D341Med (cell line): ENCODE measurements at regions not wholly inside any gene's neighbourhood (a gene's known extent, or its start where the extent isn't known, plus 50 kb on each side); places are given as distances from the start of the nearest gene placed in this dataset.
"Not testable (repeated sequence)": the region's sequence is repeated elsewhere in the genome, so short reads cannot be mapped to it uniquely, and the experiment has no call there.

Experiments used
- DNase-seq: peaks from one replicate; pipeline ENCODE4 v3.0.0; 2012; ENCODE audit warnings: low spot score

- DNase-seq: no peak
Observed at GRCh38 chr14:87815121-87815520, 177.9 kb downstream of the GALC start.

- DNase-seq: no peak
Observed at GRCh38 chr14:87813686-87814085, 179.3 kb downstream of the GALC start.

GRCh38 chr14:87813211-87813610 is 179.8 kb downstream of the GALC start:
- no peak for DNase-seq

- no peak for DNase-seq
Observed at GRCh38 chr14:87811246-87811645, 181.7 kb downstream of the GALC start.

DNA sequence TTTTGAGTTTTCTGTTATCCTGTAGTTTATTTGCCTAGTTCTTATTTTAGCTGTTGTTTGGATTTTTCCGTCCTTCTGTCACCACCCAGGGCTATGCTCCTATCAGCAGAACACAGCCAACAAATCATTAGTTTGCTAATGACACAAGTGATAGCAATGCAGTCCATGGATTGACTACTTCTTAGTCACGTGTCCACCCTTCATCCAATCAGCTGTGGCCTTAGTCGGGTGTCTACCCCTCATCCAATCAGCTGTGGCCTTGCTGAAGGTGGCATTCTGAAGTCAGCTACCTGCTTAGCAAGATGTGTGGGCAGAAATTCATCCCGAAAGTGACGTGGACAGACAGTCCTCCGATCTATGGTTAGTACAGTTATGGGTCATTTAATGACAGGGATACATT is 182.3 kb downstream of the GALC start:
- no peak for DNase-seq

DNA sequence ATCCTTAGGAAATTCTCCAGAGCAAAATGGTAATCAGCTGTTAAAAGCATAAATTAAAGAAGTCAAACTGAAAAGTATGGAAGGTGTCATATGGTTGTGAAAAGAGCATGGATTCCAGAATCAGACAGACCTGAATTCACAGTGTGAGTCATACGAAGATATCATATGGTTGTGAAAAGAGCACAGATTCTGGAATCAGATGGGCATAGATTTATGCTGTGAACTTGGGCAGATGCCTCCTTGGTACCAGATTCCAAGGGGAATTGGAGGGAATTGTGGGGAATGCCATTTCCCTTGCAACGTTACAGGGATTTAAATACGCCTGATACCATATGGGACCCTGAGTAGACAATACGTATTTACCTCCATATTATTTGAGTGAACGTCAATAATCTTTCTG is 183.7 kb downstream of the GALC start:
- no peak for DNase-seq

DNA sequence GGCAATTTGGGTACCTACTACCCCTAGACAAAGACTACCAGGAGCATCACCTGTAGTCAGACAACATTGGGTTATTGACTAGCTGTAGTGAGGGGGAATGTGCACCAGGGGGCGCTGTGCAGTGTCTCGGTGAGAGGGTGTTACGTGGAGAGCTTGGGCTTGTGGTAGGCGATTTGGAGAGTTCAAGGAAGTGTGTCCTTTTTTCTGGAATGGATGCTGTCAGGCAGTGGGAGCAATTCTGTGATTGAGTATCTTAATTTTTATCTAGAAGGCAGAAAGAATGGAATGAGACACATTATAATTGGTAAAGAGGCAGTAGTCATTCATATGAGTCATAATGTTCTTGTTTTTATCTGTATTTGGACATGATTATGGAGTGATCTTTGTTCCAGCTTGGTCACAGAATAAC is 187.7 kb downstream of the GALC start:
- peak; percentile 67 for DNase-seq

GRCh38 chr14:87800216-87800615 is 192.8 kb downstream of the GALC start:
- no peak for DNase-seq

DNA sequence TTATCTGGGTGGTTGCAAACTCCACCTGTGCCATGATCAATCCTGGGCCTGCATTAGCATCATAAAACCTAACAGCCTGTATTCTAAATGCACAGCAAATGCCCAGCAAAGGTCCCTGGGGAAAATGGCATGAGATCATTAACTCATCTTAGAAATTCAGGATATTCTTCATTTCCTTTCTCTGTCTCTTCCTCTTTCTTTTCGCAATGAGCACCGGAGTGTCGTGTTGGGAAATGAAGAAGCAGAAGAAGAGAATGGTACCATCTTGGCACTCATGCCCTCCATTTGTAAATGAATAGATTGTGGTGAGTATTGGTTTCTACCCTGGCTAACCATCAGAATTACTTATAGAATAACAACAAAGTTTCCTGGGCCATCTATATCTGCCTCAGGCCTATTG is 193.6 kb downstream of the GALC start:
- no peak for DNase-seq

GRCh38 chr14:87797001-87797400 is 196.0 kb downstream of the GALC start:
- no peak for DNase-seq

DNA sequence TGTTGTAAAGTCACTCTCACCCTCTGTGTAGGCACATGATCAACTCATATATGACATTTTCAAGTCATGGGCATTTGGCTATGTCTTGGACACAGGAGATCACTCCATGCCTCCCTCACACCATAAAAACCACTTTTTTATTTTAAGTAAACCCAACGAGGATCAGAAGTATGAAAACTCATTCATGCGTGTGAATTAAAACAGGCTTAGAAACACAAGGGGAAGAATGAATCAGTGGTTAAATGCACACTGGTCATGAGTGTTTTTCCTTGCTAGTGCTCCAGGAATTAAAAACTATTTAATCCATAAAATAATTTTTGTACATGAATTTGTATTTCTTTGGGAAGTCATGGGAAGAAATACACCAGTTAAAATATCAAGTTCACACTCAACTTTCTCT is 198.4 kb downstream of the GALC start:
- no peak for DNase-seq

GRCh38 chr14:87785897-87786296 is 207.1 kb downstream of the GALC start:
- no peak for DNase-seq

DNA sequence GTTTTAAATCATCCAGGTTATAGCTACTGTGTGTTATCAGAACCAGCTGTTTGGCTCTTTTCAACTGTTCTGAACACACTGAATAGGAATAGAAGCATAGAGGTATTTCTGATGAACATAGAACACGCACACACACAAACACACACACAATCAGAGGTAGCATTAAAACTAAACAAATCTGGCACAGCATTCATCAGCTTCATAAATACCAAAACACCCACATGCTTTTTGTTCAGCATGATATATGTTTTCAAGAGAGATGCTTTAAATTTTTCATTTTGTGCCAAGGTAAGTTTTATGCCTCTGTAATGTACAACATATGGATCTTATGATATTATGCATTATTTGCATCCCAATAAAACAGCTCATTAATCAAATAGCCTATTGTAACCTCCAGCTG is 208.6 kb downstream of the GALC start:
- no peak for DNase-seq

DNA sequence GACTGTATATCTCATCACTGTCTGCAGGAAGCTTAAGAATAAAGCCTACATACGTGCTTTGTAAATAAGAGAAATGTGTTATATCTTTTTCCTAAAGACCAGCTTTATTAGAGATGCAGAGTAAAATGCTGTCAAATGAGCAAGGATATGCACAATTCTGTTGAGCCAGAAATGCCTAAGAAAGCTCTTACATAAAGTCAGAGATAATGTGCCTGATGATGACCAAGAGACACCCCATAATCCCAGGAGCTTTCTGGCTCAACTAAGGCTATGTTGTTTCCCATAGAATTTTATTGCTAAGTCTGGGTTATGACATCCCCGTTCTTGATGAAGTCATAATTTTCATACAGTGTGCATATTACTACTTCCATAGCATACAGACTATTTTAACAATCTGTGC is 209.9 kb downstream of the GALC start:
- DNase-seq: no peak

- DNase-seq: no peak
Observed at GRCh38 chr14:87772854-87773253, 220.1 kb downstream of the GALC start.

DNA sequence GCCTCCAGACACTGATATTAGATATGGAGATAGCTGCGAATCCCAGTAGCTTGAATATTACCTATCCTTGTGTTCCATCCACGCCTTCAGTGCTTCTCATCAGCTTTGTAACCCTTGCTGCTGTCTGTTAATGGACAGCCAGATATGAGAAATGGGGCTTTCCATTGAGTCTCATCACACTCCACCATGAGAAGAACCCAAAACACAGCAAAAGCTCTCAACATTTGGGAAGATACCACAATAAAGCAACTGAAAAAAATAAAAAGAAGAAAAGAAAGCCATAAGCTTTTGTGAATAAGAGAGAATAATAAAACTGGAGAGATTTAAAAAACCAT is 225.4 kb downstream of the GALC start:
- no peak for DNase-seq

DNA sequence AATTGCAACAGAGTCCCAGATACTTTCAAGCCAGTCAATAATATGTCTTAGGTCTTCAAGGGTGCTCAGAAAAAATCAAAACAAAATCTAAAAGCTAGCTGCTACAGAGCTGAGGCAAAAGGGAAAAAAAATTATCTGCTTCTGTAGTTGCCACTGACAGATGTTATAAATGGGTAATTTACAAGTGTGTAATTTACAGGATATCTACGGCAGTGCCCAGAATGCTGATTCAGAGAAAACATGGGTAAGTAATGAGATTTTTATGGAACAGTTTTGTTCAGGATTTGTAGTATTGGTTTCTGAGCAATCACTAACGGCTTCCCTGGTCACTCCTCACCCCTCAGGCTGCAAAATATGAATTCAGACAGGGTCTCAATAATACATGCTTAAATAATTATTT is 234.1 kb downstream of the GALC start:
- no peak for DNase-seq

DNA sequence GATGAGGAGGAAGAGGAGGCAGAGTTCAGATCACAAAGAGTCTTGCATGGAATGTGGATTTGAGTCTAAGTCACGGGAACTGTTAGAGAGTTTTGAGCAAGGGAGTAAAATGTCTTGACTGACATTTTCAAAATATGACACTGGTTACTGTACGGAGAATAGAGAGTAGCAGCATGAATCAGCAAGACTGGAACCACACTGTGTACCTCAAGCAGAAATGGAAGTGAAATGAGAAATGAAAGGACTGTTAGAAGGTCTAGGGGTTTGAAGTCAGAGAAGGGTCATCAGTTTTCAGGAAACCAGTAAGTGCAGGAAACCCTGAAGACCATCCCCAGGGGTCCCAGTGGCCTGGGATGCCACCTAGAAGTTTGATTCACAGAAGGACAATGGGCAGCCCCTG is 236.3 kb downstream of the GALC start:
- DNase-seq: no peak

DNA sequence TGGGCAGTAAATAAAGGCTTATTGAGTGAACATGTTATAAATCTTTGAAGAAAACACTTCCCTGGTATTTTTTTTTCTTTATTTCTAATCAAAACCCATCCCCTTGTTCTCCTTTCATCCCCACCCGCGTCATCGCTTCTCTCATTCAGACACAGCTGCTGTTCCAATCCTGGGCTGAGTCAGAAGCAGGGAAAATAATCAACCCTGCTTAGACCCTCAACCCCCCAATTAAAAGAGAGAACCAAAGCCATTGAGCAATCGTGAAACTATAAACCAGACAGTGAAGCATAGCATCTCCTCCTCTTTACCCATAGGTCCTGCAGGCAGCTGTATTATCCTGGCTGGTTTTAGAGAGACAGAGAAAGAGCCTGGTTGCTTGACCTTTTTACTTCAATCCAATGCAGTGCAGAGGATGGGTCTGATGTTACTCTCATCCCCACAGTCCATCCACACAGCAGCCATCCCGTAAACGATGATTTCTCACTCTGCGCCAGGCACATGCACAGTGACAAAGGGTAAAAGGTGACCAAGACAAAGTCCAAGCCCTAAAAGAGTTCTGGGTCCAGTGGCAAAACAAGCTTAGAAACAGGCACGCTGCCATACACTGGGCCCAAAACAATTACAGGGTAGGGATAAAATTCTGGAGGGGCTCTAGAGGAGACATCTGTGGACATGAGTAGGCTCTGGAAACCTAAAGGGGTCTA is 238.3 kb downstream of the GALC start:
- no peak for DNase-seq

- DNase-seq: no peak
Observed at GRCh38 chr14:87748558-87748957, 244.4 kb downstream of the GALC start.

GRCh38 chr14:87745507-87746118 is 247.4 kb downstream of the GALC start:
- DNase-seq: peak; percentile 69

GRCh38 chr14:87734577-87735360 is 258.2 kb downstream of the GALC start:
- DNase-seq: not testable (repeated sequence)

GRCh38 chr14:87733115-87733514 is 259.9 kb downstream of the GALC start:
- DNase-seq: not testable (repeated sequence)
